Ascending aorta (tissue), 2 donors: ENCODE measurements at regions not wholly inside any gene's neighbourhood (a gene's known extent, or its start where the extent isn't known, plus 50 kb on each side); places are given as distances from the start of the nearest gene placed in this dataset.

Experiments used
- DNase-seq, 2 donors: peaks; one replicate each; pipeline ENCODE4 v3.0.0-alpha.2; 2019; ENCODE audit warnings: low spot score in 2 of 2
- H3K27ac ChIP-seq, 2 donors: fragments of 200-600 bp; sonication (generic); one replicate each; pipeline ENCODE4 v1.5.1; 2016 to 2017; ENCODE audit warnings: mild to moderate bottlenecking in 1 of 2
- H3K27me3 ChIP-seq: fragments of 200-600 bp; sonication (generic); one replicate; pipeline ENCODE4 v1.5.1; 2017
- H3K36me3 ChIP-seq, 2 donors: fragments of 200-600 bp; sonication (generic); one replicate each; pipeline ENCODE4 v1.5.1; 2016
- H3K4me1 ChIP-seq, 2 donors: fragments of 200-600 bp; sonication (generic); one replicate each; pipeline ENCODE4 v1.5.1; 2016 to 2017; ENCODE audit warnings: mild to moderate bottlenecking in 1 of 2
- H3K4me3 ChIP-seq, 2 donors: fragments of 200-600 bp; sonication (generic); one replicate each; pipeline ENCODE4 v1.5.1; 2016 to 2017; ENCODE audit warnings: mild to moderate bottlenecking in 1 of 2
- H3K9me3 ChIP-seq, 2 donors: fragments of 200-600 bp; sonication (generic); one replicate each; pipeline ENCODE4 v1.5.1; 2016
- CTCF ChIP-seq, 3 experiments: fragments of 200-600 bp in 2 of 3; fragments of 450-650 bp in 1 of 3; sonication (generic) in 2 of 3; IDR thresholded peaks; one replicate each; pipeline ENCODE4 v1.5.1; 2016 to 2019; ENCODE audit warnings: antibody characterized with exemption in 3 of 3, mild to moderate bottlenecking in 1 of 3, moderate library complexity in 1 of 3
- intact Hi-C: fragments of 100-400 bp; cut with DNase I; formaldehyde crosslinking; loops from one replicate; pipeline ENCODE4 v1.15.1; 2023

- intact Hi-C loops: no loop called here
- Histone ChIP-seq H3K36me3 (no peaks in the 10 kb centered on the region), H3K9me3 (no peaks in the 10 kb centered on the region), H3K4me1 (no peaks in the 10 kb centered on the region), H3K4me3 (no peak overlapping the region), H3K27me3 (no peaks in the 10 kb centered on the region), H3K27ac (no peak overlapping the region)
- no peak for TF ChIP-seq CTCF (IDR thresholded peaks at IDR 0.05)
- DNase-seq: no peak
Measured at GRCh38 chr10:111890046-111890445, 293.5 kb downstream of the GPAM start.

GRCh38 chr10:111916011-111916410 is 267.6 kb downstream of the GPAM start:
- no peak for TF ChIP-seq CTCF (IDR thresholded peaks at IDR 0.05)
- no peak for DNase-seq
- intact Hi-C loops: no loop called here

DNA sequence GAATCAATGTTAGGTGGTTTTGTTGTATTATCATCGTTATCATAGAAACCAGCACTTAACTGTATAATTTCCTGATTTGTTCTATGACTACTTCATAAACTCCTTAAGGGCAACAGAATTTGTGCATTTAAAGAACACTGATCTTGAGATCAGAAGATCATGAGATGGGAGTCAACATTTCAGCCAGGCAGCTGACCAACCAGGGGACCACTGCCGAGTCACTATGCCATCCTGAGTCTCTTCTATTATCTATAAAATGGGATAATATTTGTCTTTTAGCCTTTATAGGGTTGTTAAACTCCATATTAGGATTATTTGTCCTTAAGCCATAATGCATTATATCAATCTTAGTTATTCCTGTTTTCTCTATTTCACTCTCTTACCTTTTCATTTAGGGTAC is 261.7 kb downstream of the GPAM start:
- no peaks in the 10 kb centered on the region for H3K9me3 ChIP-seq
- intact Hi-C loops: no loop called here
- DNase-seq: no peak
- H3K4me3 ChIP-seq: no peak overlapping the region
- no peaks in the 10 kb centered on the region for H3K36me3 ChIP-seq
- H3K27me3 ChIP-seq: no peaks in the 10 kb centered on the region
- TF ChIP-seq CTCF (IDR thresholded peaks at IDR 0.05): no peak
- H3K27ac ChIP-seq: no peak overlapping the region
- H3K4me1 ChIP-seq: no peaks in the 10 kb centered on the region

More at GRCh38 chr10:111916011-111916410, 267.6 kb downstream of the GPAM start:
- Histone ChIP-seq H3K9me3 (no peaks in the 10 kb centered on the region), H3K27me3 (no peaks in the 10 kb centered on the region), H3K4me1 (no peaks in the 10 kb centered on the region), H3K36me3 (no peaks in the 10 kb centered on the region), H3K27ac (no peak overlapping the region), H3K4me3 (no peak overlapping the region)

- no peaks in the 10 kb centered on the region for H3K36me3 ChIP-seq
- no peaks in the 10 kb centered on the region for H3K27me3 ChIP-seq
- no peak for DNase-seq
- H3K9me3 ChIP-seq: no peaks in the 10 kb centered on the region
- H3K27ac ChIP-seq: no peak overlapping the region
- intact Hi-C loops: no loop called here
- H3K4me3 ChIP-seq: no peak overlapping the region
- no peak for TF ChIP-seq CTCF (IDR thresholded peaks at IDR 0.05)
- no peaks in the 10 kb centered on the region for H3K4me1 ChIP-seq
Measured at GRCh38 chr10:111923032-111923431, 260.5 kb downstream of the GPAM start.

- Histone ChIP-seq H3K9me3 (no peaks in the 10 kb centered on the region), H3K36me3 (no peaks in the 10 kb centered on the region), H3K27me3 (no peaks in the 10 kb centered on the region), H3K4me1 (no peaks in the 10 kb centered on the region), H3K4me3 (no peak overlapping the region), H3K27ac (no peak overlapping the region)
- TF ChIP-seq CTCF (IDR thresholded peaks at IDR 0.05): no peak
- intact Hi-C loops: no loop called here
- DNase-seq: no peak
Measured at GRCh38 chr10:111926286-111926685, 257.3 kb downstream of the GPAM start.

GRCh38 chr10:111933937-111934336 is 249.6 kb downstream of the GPAM start:
- Histone ChIP-seq H3K9me3 (no peaks in the 10 kb centered on the region), H3K27ac (no peak overlapping the region), H3K4me3 (no peak overlapping the region), H3K4me1 (no peaks in the 10 kb centered on the region), H3K27me3 (no peaks in the 10 kb centered on the region), H3K36me3 (no peaks in the 10 kb centered on the region)
- intact Hi-C loops: no loop called here
- no peak for DNase-seq
- TF ChIP-seq CTCF (IDR thresholded peaks at IDR 0.05): no peak
